ENCODE measurements at regions not wholly inside any gene's neighbourhood (a gene's known extent, or its start where the extent isn't known, plus 50 kb on each side); places are given as distances from the start of the nearest gene placed in this dataset.
"Not testable (repeated sequence)": the region's sequence is repeated elsewhere in the genome, so short reads cannot be mapped to it uniquely, and the experiment has no call there.

DNA sequence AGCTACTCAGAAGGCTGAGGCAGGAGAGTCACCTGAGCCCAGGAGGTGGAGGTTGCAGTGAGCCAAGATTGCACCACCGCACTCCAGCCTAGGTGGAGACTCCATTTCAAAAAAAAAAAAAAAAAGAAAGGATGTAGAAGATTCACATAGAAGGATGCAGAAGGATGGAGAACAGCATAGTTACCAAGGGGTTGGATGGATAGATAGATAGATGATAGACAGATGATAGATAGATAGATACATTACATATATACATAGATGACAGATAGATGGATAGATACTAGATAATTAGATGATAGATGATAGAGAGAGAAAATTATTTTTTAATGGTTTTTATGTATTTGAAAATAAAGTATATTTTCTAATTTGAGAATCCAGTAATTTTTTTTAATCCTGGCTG is 160.7 kb upstream of the ARID1B start:
- H3K27ac ChIP-seq = no peak overlapping the region

DNA sequence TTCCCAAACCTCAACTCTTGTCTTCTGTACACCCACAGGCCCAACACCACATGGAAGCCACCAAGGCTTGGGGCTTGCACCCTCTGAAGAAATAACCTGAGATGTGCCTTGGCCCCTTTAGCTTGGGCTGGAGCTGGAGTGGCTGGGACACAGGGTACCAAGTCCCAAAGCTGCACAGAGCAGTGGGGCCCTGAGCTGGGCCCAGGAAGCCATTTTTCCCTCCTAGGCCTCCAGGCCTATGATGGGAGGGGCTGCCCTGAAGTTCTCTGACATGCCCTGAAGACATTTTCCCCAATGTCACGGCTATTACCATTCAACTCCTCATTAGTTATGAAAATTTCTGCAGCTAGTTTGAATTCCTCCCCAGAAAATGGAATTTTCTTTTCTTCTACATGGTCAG is 163.2 kb upstream of the ARID1B start:
- H3K27ac ChIP-seq = no peak overlapping the region
- no peak for DNase-seq (ENCODE audit: low read depth, low spot score)

More for the DNA sequence above, 160.7 kb upstream of the ARID1B start:
- no peak for DNase-seq (ENCODE audit: low read depth, low spot score)

DNA sequence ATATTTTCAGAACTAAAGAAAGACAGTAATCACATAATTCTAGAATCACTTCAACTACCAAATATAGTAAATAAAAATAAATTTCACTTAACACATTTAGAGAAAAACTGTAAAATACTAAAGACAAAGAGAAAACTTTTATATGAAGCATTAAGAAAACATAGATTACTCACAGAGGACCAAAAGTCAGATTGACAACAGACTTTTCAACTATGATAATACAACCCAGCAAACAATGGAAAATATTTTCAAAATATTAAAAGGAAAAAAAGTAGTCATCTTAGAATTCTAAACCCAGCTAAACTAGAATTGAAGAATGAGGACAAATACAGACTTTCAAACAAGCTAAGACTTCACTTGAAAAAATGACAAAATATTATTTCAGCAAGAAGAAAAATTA is 164.8 kb upstream of the ARID1B start:
- no peak overlapping the region for H3K27ac ChIP-seq

DNA sequence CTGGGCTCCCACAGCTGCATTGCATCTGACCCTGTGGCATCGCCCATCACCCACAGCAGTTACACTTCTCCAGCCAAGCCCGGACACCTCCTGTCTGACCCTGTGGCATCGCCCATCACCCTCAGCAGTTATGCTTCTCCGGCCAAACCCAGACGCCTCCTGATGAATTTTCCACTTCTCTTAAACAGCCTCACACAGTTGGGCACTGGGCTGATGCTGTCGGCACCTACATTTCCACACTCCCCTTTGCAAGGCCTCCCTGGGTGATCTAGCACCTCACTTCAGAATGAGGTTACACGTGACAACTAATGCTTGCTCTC is 175.2 kb upstream of the ARID1B start:
- H3K27ac ChIP-seq = no peak overlapping the region
- no peak for DNase-seq (ENCODE audit: low read depth, low spot score)

More for the DNA sequence above, 164.8 kb upstream of the ARID1B start:
- no peak for DNase-seq (ENCODE audit: low read depth, low spot score)

DNA sequence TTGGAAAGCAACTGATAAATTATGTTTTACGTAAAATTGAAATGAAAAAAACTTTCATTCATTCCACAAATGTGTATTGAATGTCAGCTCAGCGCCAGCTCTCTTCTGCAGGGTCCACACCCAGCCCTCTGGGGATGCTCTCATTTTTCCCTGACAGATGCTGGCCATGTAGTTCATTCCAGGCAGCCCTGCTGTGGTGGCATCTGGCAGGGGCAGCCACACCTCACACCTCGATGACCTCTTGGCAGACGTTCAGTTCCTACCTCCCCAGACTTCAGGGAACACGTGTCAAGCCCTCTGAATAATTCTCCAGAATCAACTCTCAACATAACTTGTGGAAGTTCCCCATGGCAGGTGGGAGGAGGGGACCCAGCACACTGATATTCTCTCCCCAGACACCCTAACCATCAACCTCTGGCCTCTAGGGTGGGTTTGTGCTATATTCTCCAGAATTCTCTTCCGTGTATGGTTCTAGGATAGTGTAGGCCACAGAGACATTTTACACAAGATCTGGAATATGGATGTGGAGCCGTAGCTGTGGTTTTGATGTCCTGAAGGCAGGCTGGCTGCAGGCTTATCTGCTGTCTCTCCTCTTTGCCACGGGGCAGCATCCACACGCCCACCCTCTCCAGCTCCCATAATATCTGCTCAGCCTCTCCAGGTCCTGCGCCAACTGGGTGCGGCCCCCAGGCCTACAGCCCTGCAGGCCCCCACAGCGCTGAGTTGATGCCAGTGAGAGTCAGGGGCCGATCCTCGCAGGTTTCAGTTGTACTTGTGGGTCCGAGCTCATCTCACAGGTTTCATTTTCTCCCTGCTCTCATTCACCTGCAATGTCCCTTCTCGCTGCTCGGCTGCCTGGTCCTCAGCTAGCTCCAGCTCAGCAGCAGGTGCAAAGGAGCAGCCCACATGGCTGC is 175.8 kb upstream of the ARID1B start:
- DNase-seq (ENCODE audit: low read depth, low spot score) = no peak
- no peak overlapping the region for H3K27ac ChIP-seq

DNA sequence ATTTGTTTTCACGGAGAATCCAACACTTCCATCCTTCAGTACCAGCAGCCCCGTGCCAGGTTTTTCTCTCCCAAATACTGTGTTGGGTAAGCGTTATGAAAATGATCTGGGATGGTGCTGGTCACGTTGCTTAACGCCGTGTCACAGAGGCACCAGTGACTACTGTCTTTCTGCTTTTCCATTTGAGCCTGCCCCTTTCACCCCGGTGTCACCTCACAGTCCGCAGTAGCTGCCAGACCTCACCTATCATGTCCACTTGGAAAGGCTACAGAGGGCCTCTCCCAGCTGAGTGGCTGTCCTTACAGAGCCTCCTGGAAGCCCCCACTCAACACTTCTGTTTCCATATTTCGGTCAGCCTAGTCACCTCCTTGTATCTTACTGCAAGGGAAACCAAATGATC is 176.5 kb upstream of the ARID1B start:
- H3K27ac ChIP-seq = no peak overlapping the region
- no peak for DNase-seq (ENCODE audit: low read depth, low spot score)

DNA sequence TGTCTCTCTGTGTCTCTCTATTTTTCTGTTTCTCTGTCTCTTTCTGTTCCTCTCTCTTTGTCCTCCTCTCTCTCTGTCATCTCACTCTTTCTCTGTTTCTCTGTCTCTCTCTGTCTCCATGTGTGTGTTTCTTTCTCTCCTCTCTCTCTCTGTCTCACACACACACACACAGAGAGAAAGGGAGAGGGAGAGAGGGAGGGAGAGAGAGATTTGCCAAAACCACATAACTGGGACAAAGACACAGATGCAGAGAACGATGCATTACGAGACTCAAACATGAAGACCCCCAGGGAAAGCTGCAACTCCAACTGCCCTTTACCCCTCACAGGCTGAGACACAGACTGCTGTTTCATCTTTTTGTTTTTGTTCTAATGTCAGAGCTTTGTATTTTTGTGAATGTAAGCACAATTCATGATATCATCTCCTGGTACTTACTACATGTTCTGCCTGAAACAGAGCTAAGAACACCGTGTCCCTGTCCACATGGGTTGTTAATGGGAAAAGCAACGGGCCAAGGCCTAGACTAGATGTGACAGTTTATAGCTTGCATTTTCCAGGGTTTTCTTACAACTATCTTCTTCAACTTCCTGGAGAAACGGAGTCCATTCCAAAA is 177.1 kb upstream of the ARID1B start:
- H3K27ac ChIP-seq = no peak overlapping the region
- DNase-seq (ENCODE audit: low read depth, low spot score) = no peak

DNA sequence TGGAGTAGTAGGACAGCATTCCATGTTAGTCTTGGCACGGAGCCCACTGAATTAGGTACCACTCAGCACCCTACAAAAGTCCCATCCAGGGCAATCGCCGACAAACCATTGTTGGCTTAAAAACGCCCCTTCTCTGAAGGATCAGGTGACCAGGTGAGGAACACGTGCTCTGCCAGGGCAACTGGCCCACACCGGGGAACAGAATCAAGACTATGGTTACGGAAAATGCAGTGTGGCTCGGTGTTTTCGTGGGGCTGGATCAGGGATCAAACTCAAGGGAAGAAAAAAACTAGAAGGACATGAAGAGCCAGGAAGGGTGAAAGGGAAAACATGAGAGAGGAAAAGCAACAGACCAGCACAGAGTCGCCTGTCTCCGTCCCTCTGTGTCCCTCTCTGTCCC is 177.8 kb upstream of the ARID1B start:
- no peak overlapping the region for H3K27ac ChIP-seq
- no peak for DNase-seq (ENCODE audit: low read depth, low spot score)

DNA sequence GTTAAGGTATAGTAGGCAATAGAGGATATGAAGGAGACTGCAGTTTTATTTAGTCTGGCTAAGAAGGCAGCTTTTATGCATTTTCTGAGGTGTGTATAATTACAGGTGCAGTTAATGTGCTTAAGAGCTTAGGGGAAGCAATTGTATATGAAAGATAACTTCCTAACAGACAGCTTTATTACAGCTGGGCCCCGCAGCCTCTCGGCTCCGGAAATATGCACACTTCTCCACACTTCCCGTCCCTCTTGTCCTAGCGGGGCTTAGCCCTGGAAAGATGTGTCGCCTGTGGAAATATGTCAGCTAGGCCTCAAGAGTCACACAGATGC is 178.4 kb upstream of the ARID1B start:
- no peak for DNase-seq (ENCODE audit: low read depth, low spot score)
- no peak overlapping the region for H3K27ac ChIP-seq

DNA sequence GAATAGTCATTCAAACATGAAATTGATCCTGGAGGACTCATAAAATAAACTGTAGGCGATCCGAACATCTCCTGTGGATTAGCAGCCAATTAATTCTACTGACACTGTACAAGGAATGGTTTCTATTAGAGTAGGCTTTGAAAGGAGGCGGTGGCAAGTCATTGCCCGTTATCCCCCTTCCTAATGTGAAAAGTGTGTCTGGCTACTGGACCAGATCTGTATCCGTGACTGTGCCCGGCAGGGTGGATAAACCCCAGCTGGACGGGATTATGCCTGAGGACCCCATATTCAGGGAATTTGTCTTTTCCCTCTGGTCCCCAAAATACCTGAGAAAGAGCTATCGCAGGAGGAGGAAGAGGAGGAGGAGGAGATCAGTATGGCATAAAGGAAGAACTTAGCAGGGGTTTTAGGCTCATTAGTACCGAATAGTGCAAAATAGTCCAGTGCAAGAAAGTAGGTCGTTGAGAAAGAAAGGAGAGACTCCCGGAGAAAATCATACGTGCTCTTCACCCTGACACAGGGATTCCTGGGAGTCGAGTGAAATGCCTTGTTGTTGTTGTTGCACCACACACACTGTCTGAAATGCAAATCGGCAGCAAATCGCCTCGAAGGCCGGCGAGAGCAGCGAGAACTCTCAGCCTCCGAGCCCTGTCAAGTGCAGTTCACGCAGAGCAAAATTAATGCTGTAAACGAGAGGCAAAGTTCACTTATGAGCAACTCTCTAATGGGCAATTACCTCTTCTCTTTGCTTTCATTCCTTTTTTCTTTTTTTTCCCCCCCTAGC is 178.9 kb upstream of the ARID1B start:
- no peak for DNase-seq (ENCODE audit: low read depth, low spot score)
- H3K27ac ChIP-seq = no peak overlapping the region

DNA sequence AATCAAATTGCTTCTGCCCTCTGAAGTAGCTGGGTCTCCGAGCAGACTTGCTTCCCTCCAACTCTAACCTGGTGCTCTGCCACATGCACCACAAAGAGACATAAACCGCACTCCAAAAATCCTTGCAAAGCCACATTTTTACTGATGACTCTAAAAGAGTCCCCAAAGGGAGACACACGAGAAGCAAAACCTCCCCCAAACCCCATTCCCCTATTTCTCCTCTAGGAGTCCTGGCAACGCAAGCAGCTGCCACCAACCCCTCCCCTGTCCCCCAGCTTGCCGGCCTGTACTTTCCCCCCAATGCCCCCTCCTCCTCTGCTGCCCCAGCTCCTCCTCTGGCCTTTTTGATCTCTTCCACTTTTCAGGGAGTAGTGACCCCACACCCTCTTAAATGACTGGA is 180.1 kb upstream of the ARID1B start:
- H3K27ac ChIP-seq = no peak overlapping the region
- no peak for DNase-seq (ENCODE audit: low read depth, low spot score)

DNA sequence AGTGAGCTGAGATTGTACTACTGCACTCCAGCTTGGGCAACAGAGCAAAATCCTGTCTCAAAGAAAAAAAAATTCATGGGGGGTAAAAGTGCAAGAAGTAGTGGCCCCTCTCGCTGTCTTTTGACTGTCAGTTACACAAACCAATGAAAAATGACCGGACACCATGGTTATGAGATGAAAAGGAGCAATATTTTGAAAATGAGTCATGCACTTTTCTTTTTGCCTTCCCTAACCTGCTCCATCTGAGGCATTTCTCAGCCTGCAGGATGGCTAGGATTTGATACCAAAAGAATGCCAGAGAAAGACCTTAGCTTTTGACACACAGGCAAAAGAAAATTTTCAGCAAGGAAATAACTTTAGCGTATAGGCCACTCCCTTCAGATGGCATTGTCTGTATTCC is 181.7 kb upstream of the ARID1B start:
- DNase-seq (ENCODE audit: low read depth, low spot score) = no peak
- no peak overlapping the region for H3K27ac ChIP-seq

DNA sequence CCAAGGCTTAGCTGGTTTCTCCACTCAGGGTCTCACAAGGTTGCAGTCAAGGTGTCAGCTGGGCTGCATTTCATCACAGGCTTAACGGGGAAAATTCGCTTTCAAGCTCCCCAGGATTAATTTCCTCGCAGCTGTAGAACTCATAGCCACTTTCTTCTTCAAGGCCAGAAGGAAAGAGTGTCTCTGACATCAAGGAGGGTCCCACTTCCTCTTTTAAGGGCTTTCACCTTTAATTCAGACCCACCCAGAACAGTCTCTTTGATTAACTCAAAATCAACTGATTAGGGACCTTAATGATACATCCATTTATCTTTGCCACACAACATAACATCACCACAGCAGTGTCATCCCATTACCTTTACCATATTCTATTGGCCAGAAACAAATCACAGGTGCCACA is 183.3 kb upstream of the ARID1B start:
- DNase-seq (ENCODE audit: low read depth, low spot score) = no peak
- no peak overlapping the region for H3K27ac ChIP-seq

DNA sequence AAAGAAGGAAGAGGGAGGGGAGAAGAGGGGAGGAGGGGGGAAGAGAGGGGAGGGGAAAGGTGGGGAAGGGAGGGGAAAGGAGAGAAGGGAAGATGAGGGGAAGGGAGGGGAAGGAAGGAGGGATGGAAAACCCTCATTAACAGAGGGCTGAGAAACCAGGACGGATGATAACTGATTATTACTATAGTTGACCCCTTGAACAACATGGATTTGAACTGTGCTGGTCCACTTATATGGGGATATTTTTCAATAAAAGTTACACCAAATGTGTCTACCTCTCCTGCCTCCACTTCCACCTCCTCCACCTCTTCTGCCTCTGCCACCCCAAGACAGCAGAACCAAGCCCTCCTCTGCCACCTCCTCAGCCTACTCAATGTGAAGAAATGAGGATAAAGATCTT is 184.1 kb upstream of the ARID1B start:
- H3K27ac ChIP-seq = no peak overlapping the region
- no peak for DNase-seq (ENCODE audit: low read depth, low spot score)

DNA sequence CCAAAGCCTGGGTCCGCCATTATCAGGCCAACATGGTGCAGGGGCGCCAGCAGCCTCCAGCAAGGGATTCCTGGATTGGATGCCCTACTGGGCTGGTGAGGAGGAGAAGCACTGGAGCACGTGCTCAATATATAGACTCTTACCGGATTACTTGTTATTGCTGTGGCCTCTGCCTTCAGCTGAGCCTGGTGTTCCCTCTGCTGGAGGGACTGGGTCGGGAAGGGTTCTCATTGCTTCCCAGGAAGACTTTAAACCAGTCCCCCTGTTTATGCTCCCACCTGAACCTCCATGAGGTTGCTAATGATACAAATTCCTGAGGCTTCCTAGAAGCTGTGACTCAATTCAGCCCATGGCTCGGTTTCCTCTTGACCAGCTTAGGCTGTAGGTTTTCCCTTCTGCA is 186.7 kb upstream of the ARID1B start:
- no peak for DNase-seq (ENCODE audit: low read depth, low spot score)
- no peak overlapping the region for H3K27ac ChIP-seq

DNA sequence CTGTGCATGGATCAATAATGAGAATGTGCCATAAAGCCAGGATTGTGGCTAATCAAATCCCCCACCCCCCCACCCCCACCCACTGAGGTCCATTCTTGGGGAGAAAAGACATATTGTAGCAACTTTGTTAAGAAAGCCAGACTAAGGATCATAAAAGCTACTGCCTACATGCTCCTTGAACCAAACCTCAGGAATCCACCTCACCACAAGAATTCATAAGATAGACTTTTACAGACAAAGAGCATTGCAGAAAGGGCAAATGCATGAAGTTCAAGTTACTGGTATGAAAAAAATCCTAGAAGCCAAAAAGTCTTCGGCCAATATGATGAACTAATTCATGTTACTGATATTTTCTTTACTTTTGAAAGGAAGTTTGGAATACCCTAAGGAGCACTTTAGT is 187.9 kb upstream of the ARID1B start:
- no peak for DNase-seq (ENCODE audit: low read depth, low spot score)
- H3K27ac ChIP-seq = no peak overlapping the region

DNA sequence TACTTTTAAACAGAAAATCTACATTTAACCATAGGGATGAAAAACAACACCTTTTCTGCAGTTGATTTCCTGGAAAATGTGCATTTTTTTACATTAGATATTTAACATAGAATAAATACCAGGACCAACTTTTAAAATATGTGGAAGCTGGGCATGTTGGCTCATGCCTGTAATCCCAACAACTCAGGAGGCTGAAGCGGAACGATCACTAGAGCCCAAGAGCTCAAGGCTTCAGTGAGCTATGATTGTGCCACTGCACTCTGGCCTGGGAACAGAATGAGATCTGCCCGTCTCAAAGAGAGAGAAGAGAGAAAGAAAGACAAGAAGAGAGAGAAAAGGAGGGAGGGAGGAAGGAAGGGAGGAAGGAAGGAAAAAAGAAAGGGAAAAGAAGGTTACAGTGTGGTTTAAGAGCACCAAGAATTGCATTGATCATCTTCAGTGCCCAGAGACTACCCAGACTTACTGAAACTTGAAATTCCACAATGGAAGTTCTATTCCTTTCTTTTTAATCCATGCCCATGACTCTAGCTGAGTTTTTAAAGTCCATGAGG is 189.4 kb upstream of the ARID1B start:
- H3K27ac ChIP-seq = peak overlapping the region; percentile 19
- DNase-seq (ENCODE audit: low read depth, low spot score) = no peak

DNA sequence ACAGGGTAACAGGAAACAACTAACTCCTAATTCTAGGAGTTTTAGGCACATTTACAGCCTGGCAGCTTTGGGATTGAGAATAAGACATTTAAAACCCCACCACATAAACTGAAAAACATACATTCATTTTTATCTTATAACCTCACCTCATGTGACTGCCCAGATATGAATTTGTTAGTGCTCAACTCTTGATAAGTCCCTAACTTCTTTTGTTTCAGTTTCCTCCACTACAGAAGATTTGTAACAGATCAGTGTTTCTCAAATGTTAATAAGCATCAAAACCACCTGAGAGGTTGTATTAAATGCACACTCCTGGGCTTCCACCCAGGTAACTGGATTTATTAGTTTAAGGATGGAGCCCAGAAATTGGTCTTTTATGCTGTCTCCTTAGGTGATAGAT is 190.1 kb upstream of the ARID1B start:
- peak overlapping the region; percentile 19 for H3K27ac ChIP-seq
- DNase-seq (ENCODE audit: low read depth, low spot score) = no peak

DNA sequence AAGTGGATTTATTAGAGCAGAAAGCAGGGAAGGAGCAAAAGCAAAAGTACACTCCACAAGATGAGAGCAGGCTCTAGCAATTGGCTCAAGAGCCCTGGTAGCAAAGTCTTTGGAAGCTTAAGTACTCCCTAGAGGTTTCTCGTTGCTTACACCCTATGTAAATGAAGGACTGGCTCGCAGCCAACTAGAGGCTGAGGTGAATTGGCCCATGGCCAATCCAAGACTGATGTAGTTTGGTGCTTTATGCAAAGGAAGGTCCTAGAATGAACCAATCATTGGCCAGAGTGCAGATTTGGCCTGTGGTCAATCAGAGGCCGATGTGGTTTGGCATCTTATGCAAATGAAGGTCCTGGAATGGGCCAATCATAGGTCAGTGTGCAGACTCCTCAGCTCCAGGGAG is 191.3 kb upstream of the ARID1B start:
- no peak for DNase-seq (ENCODE audit: low read depth, low spot score)
- no peak overlapping the region for H3K27ac ChIP-seq

DNA sequence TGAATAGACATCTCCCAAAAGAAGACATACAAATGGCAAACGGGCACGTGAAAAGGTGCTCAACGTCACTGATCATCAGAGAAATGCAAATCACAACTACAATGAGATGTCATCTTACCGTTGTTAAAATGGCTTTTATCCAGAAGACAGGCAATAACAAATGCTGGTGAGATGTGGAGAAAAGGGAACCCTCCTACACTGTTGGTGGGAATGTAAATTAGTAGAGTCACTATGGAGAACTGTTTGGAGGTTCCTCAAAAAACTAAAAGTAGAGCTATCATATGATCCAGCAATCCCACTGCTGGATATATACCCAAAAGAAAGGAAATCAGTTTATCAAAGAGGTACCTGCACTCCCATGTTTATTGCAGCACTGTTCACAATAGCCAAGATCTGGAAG is 193.1 kb upstream of the ARID1B start:
- not testable (repeated sequence) for H3K27ac ChIP-seq; DNase-seq (ENCODE audit: low read depth, low spot score)

DNA sequence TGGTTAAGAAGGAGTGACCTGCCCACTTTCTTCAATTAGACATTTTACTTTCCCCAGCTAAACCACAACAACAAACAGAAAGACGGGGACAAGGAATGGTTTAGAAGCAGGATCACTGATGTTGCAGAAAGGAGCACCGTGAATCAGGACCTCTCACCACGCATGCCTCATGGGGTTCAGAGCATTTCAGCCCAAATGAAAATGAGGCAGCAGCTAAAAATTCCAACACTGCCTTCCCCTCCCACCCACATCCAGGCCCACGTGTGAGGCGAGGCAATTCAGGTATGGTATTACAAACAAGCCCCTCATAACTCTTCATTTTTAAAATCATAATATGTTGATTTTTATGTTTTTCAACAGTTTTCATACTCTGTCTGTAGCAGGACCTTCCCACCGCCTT is 194.1 kb upstream of the ARID1B start:
- H3K27ac ChIP-seq = no peak overlapping the region
- no peak for DNase-seq (ENCODE audit: low read depth, low spot score)

Measured in epithelial cell of prostate (primary cell).